ENCODE measurements at regions not wholly inside any gene's neighbourhood (a gene's known extent, or its start where the extent isn't known, plus 50 kb on each side); places are given as distances from the start of the nearest gene placed in this dataset.

DNA sequence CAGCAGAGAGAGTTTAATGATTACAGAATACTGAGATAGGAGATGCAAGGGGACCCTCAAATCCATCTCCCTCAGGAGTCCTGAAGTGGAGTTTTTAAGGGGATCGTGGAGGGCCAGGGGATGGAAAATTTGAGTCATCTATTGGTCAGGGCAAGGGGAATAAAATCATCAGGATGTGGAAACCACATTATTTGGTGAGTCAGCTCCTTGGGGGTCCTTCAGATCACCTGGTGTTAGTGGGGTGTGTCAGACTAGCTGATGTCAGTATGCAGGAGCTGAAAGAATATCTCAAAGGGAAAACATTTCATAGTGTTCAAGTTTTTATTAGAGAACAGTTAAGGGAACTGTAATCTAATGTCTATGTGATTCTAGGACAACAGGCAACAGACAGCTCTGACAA is 183.0 kb upstream of the FTMT start:
- no peak overlapping the region for H3K4me3 ChIP-seq (ENCODE audit: insufficient read depth, low read length, poor library complexity, severe bottlenecking)
- H3K9me3 ChIP-seq (ENCODE audit: insufficient read depth, low read length) = no peaks in the 10 kb centered on the region
- H3K27ac ChIP-seq (ENCODE audit: low read depth, low read length) = no peak overlapping the region
- H3K36me3 ChIP-seq (ENCODE audit: low read length) = no peaks in the 10 kb centered on the region
- H3K27me3 ChIP-seq (ENCODE audit: low read length) = no peaks in the 10 kb centered on the region
- H3K9ac ChIP-seq (ENCODE audit: low read length) = no peak overlapping the region
- no peaks in the 10 kb centered on the region for H3K9me2 ChIP-seq (replicated peaks; ENCODE audit: insufficient read depth, low read length)
- H4K20me1 ChIP-seq (ENCODE audit: low read depth, low read length) = no peaks in the 10 kb centered on the region
- H3F3A ChIP-seq (ENCODE audit: insufficient read depth) = no peaks in the 10 kb centered on the region
- TF ChIP-seq CTCF (IDR thresholded peaks at IDR 0.05; ENCODE audit: insufficient read depth, low read length, poor library complexity, severe bottlenecking) = no peak
- no peak for TF ChIP-seq EZH2phosphoT487 (conservative IDR thresholded peaks at IDR 0.05; ENCODE audit: low read length)
- H2AFZ ChIP-seq (ENCODE audit: low read depth, low read length, severe bottlenecking) = no peak overlapping the region
- H3K4me2 ChIP-seq (ENCODE audit: low read depth, low read length, poor library complexity, severe bottlenecking) = no peak overlapping the region
- no peaks in the 10 kb centered on the region for H3K79me2 ChIP-seq (ENCODE audit: insufficient read depth, low read length)

DNA sequence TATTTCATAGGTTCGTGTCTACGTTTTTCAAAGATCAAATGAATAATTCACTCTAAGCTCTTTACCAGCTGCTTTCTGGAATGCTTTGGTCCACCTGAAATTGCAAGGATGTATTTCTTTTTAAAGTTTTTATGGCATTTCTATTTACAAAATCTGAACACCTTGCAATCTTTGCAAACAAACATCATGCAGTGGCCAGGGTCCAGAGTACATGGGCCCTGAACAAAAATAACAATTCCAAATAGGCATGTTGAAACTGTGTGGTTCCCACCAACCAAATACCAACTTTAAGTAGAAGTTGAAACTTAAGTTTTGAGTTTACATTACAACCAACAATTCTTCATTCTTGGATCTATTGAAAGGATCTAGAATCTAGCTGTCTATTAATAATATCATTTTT is 180.1 kb upstream of the FTMT start:
- Histone ChIP-seq H3K36me3 (ENCODE audit: low read length) (no peaks in the 10 kb centered on the region), H3K9me3 (ENCODE audit: insufficient read depth, low read length) (no peaks in the 10 kb centered on the region), H3K27ac (ENCODE audit: low read depth, low read length) (no peak overlapping the region), H4K20me1 (ENCODE audit: low read depth, low read length) (no peaks in the 10 kb centered on the region), H3K9ac (ENCODE audit: low read length) (no peak overlapping the region), H3K9me2 (replicated peaks; ENCODE audit: insufficient read depth, low read length) (no peaks in the 10 kb centered on the region), H3K79me2 (ENCODE audit: insufficient read depth, low read length) (no peaks in the 10 kb centered on the region), H3K4me2 (ENCODE audit: low read depth, low read length, poor library complexity, severe bottlenecking) (no peak overlapping the region), H2AFZ (ENCODE audit: low read depth, low read length, severe bottlenecking) (no peak overlapping the region), H3K4me3 (ENCODE audit: insufficient read depth, low read length, poor library complexity, severe bottlenecking) (no peak overlapping the region), H3F3A (ENCODE audit: insufficient read depth) (no peaks in the 10 kb centered on the region), H3K27me3 (ENCODE audit: low read length) (no peaks in the 10 kb centered on the region)
- no peak for TF ChIP-seq EZH2phosphoT487 (conservative IDR thresholded peaks at IDR 0.05; ENCODE audit: low read length)
- no peak for TF ChIP-seq CTCF (IDR thresholded peaks at IDR 0.05; ENCODE audit: insufficient read depth, low read length, poor library complexity, severe bottlenecking)

DNA sequence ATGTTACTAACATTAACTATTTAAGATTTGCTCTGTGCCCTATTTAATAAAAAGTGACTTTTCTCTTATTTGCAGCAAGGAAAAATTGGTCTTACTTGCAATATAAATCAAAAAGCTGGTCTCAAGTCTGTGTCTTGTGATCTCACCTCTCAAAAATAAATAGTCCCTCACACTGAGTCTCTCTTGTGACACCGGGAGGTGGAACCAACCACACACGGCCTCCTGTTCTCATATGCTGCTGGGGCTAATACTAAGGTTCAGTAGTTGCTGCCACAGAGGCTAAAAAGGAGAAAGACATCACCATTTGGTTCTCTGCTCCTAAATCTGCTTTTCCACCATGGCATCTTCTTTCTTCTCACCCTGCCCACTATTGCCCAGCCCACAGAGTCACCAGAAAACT is 175.8 kb upstream of the FTMT start:
- H3K27ac ChIP-seq (ENCODE audit: low read depth, low read length) = no peak overlapping the region
- H2AFZ ChIP-seq (ENCODE audit: low read depth, low read length, severe bottlenecking) = no peak overlapping the region
- H3K36me3 ChIP-seq (ENCODE audit: low read length) = no peaks in the 10 kb centered on the region
- no peaks in the 10 kb centered on the region for H3K9me3 ChIP-seq (ENCODE audit: insufficient read depth, low read length)
- H3K9me2 ChIP-seq (replicated peaks; ENCODE audit: insufficient read depth, low read length) = no peaks in the 10 kb centered on the region
- TF ChIP-seq CTCF (IDR thresholded peaks at IDR 0.05; ENCODE audit: insufficient read depth, low read length, poor library complexity, severe bottlenecking) (no peak), EZH2phosphoT487 (conservative IDR thresholded peaks at IDR 0.05; ENCODE audit: low read length) (no peak)
- H3K79me2 ChIP-seq (ENCODE audit: insufficient read depth, low read length) = no peaks in the 10 kb centered on the region
- no peaks in the 10 kb centered on the region for H4K20me1 ChIP-seq (ENCODE audit: low read depth, low read length)
- no peaks in the 10 kb centered on the region for H3F3A ChIP-seq (ENCODE audit: insufficient read depth)
- H3K4me3 ChIP-seq (ENCODE audit: insufficient read depth, low read length, poor library complexity, severe bottlenecking) = no peak overlapping the region
- H3K27me3 ChIP-seq (ENCODE audit: low read length) = no peaks in the 10 kb centered on the region
- no peak overlapping the region for H3K9ac ChIP-seq (ENCODE audit: low read length)
- no peak overlapping the region for H3K4me2 ChIP-seq (ENCODE audit: low read depth, low read length, poor library complexity, severe bottlenecking)

Data from SU-DHL-6 (cell line).